ENCODE measurements at regions not wholly inside any gene's neighbourhood (a gene's known extent, or its start where the extent isn't known, plus 50 kb on each side); places are given as distances from the start of the nearest gene placed in this dataset.

DNA sequence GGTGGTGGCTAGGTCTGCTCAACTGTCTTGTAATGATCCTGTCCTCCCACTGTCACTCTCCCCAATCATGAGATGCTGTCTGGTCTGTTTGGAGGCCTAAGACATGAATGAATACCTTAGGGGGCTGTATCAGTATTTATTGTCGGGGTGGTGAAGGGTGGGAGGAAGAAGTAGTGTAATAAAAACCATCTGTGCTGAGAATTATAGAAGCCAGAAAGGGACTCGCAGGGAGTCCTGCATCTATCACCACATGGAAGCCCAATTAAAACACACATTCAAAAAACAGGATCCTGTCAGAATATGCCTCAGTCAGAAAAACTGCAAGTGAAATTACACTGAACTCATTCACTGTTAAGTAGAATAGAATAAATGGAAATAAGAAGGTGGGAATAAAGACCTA is 1134.3 kb upstream of the C9orf72 start:
- H3K4me3 ChIP-seq = no peak overlapping the region
- no peaks in the 10 kb centered on the region for H4K20me1 ChIP-seq (ENCODE audit: insufficient read depth)
- intact Hi-C loops (cut with micrococcal nuclease; ENCODE audit: unreplicated experiment) = no loop called here

DNA sequence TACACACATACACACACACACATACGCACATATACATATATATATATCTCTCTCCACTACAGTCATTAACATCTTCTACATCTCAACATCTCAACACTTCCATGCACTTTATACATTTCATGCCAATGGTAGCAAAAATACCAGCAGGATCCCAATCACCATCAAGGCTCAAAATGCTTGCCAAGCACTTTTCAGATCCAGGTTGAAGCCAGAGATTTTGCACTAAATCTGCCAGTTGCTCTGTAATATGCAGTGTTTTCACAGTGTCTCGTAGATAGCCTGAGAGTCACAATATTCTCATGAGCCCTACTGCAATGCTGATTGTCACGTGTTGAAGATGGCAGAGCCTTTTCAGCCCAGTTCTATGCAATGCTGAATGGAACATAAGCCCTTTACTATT is 1140.9 kb upstream of the C9orf72 start:
- Histone ChIP-seq H2AFZ (no peak overlapping the region), H3K4me1 (replicated peaks; ENCODE audit: insufficient read depth) (no peaks in the 10 kb centered on the region), H3F3A (ENCODE audit: insufficient read depth, low read depth) (no peaks in the 10 kb centered on the region), H3K4me3 (no peak overlapping the region), H3K79me2 (ENCODE audit: low read depth) (no peaks in the 10 kb centered on the region), H3K27ac (no peak overlapping the region), H3K27me3 (ENCODE audit: insufficient read depth, low read depth) (no peaks in the 10 kb centered on the region), H3K9me3 (ENCODE audit: insufficient read depth, low read depth) (no peaks in the 10 kb centered on the region), H4K20me1 (ENCODE audit: insufficient read depth) (no peaks in the 10 kb centered on the region), H3K4me2 (no peak overlapping the region), H3K9me2 (ENCODE audit: insufficient read depth) (no peaks in the 10 kb centered on the region), H3K36me3 (ENCODE audit: low read depth) (no peaks in the 10 kb centered on the region)
- POLR2A ChIA-PET (ENCODE audit: unreplicated experiment) = no interaction called here
- BruUV-seq (replicated peaks) = no TSS peak
- TF ChIP-seq CTCF (conservative IDR thresholded peaks at IDR 0.05) (no peak), EZH2 (IDR thresholded peaks at IDR 0.05; ENCODE audit: low read depth) (no peak)
- DNase-seq = no peak
- CTCF ChIA-PET = no interaction called here
- intact Hi-C loops (cut with micrococcal nuclease; ENCODE audit: unreplicated experiment) = no loop called here

More for the DNA sequence above, 1134.3 kb upstream of the C9orf72 start:
- H3K79me2 ChIP-seq (ENCODE audit: low read depth) = no peaks in the 10 kb centered on the region
- no peak for TF ChIP-seq CTCF (conservative IDR thresholded peaks at IDR 0.05)
- TF ChIP-seq EZH2 (IDR thresholded peaks at IDR 0.05; ENCODE audit: low read depth) = no peak
- H3K4me2 ChIP-seq = no peak overlapping the region
- CTCF ChIA-PET = no interaction called here
- DNase-seq = no peak
- H2AFZ ChIP-seq = no peak overlapping the region
- no TSS peak for BruUV-seq (replicated peaks)
- H3K27ac ChIP-seq = no peak overlapping the region
- POLR2A ChIA-PET (ENCODE audit: unreplicated experiment) = no interaction called here
- no peaks in the 10 kb centered on the region for H3K9me2 ChIP-seq (ENCODE audit: insufficient read depth)
- H3K27me3 ChIP-seq (ENCODE audit: insufficient read depth, low read depth) = no peaks in the 10 kb centered on the region
- H3K4me1 ChIP-seq (replicated peaks; ENCODE audit: insufficient read depth) = no peaks in the 10 kb centered on the region
- no peaks in the 10 kb centered on the region for H3K9me3 ChIP-seq (ENCODE audit: insufficient read depth, low read depth)
- H3F3A ChIP-seq (ENCODE audit: insufficient read depth, low read depth) = no peaks in the 10 kb centered on the region
- no peaks in the 10 kb centered on the region for H3K36me3 ChIP-seq (ENCODE audit: low read depth)

GRCh38 chr9:28718226-28718625 is 1144.9 kb upstream of the C9orf72 start:
- H3F3A ChIP-seq (ENCODE audit: insufficient read depth, low read depth) = no peaks in the 10 kb centered on the region
- no peak for TF ChIP-seq EZH2 (IDR thresholded peaks at IDR 0.05; ENCODE audit: low read depth)
- no peak for TF ChIP-seq CTCF (conservative IDR thresholded peaks at IDR 0.05)
- no peak for DNase-seq
- no peak overlapping the region for H2AFZ ChIP-seq
- H3K9me3 ChIP-seq (ENCODE audit: insufficient read depth, low read depth) = no peaks in the 10 kb centered on the region
- H3K4me1 ChIP-seq (replicated peaks; ENCODE audit: insufficient read depth) = no peaks in the 10 kb centered on the region
- POLR2A ChIA-PET (ENCODE audit: unreplicated experiment) = no interaction called here
- intact Hi-C loops (cut with micrococcal nuclease; ENCODE audit: unreplicated experiment) = no loop called here
- no peak overlapping the region for H3K27ac ChIP-seq
- H4K20me1 ChIP-seq (ENCODE audit: insufficient read depth) = no peaks in the 10 kb centered on the region
- BruUV-seq (replicated peaks) = no TSS peak
- no peak overlapping the region for H3K4me3 ChIP-seq
- H3K27me3 ChIP-seq (ENCODE audit: insufficient read depth, low read depth) = no peaks in the 10 kb centered on the region
- CTCF ChIA-PET = no interaction called here
- H3K4me2 ChIP-seq = no peak overlapping the region
- no peaks in the 10 kb centered on the region for H3K9me2 ChIP-seq (ENCODE audit: insufficient read depth)
- H3K79me2 ChIP-seq (ENCODE audit: low read depth) = no peaks in the 10 kb centered on the region
- H3K36me3 ChIP-seq (ENCODE audit: low read depth) = no peaks in the 10 kb centered on the region

Measured in PC-9 (cell line).